ENCODE measurements at regions not wholly inside any gene's neighbourhood (a gene's known extent, or its start where the extent isn't known, plus 50 kb on each side); places are given as distances from the start of the nearest gene placed in this dataset.

GRCh38 chr20:60222497-60222896 lies 264.3 kb downstream of the CDH26 start:
- no peak for DNase-seq (ENCODE audit: low spot score in 2 of 2)
- intact Hi-C loops (cut with DNase I): no loop called here

GRCh38 chr20:60223174-60223573 lies 265.0 kb downstream of the CDH26 start:
- Histone ChIP-seq H3K4me1 (no peaks in the 10 kb centered on the region), H3K27me3 (no peaks in the 10 kb centered on the region), H3K9me3 (no peaks in the 10 kb centered on the region), H3K36me3 (no peaks in the 10 kb centered on the region), H3K4me3 (no peak overlapping the region), H3K27ac (no peak overlapping the region)
- intact Hi-C loops (cut with DNase I): no loop called here
- DNase-seq (ENCODE audit: low spot score in 2 of 2): no peak
- TF ChIP-seq, protein P1, sequence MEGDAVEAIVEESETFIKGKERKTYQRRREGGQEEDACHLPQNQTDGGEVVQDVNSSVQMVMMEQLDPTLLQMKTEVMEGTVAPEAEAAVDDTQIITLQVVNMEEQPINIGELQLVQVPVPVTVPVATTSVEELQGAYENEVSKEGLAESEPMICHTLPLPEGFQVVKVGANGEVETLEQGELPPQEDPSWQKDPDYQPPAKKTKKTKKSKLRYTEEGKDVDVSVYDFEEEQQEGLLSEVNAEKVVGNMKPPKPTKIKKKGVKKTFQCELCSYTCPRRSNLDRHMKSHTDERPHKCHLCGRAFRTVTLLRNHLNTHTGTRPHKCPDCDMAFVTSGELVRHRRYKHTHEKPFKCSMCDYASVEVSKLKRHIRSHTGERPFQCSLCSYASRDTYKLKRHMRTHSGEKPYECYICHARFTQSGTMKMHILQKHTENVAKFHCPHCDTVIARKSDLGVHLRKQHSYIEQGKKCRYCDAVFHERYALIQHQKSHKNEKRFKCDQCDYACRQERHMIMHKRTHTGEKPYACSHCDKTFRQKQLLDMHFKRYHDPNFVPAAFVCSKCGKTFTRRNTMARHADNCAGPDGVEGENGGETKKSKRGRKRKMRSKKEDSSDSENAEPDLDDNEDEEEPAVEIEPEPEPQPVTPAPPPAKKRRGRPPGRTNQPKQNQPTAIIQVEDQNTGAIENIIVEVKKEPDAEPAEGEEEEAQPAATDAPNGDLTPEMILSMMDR (IDR thresholded peaks at IDR 0.05): no peak

More at GRCh38 chr20:60222497-60222896, 264.3 kb downstream of the CDH26 start:
- TF ChIP-seq, protein P1 (IDR thresholded peaks at IDR 0.05): no peak
- H3K9me3 ChIP-seq: no peaks in the 10 kb centered on the region
- no peaks in the 10 kb centered on the region for H3K4me1 ChIP-seq
- no peaks in the 10 kb centered on the region for H3K27me3 ChIP-seq
- H3K4me3 ChIP-seq: no peak overlapping the region
- no peak overlapping the region for H3K27ac ChIP-seq
- H3K36me3 ChIP-seq: no peaks in the 10 kb centered on the region

DNA sequence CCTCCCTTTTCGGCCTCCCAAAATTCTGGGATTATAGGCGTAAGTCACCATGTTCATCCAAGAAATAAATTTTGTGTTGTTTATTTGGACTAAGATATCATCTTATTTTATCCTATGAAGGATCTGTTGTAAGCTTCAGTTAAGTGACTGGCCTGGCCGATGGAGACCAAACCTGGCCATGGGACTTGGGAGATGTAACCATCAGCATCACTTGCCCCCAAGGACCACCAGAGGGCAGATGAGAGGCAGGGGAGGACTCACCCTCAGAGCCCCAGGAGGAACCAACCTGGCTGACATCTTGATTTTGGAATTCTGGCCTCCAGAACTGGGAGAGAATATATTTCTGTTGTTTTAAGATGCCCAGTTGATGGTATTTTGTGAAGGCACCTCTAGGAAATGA lies 266.7 kb downstream of the CDH26 start:
- no peak for DNase-seq (ENCODE audit: low spot score in 2 of 2)

GRCh38 chr20:60228255-60228654 lies 270.0 kb downstream of the CDH26 start:
- H3K27me3 ChIP-seq: no peaks in the 10 kb centered on the region
- DNase-seq (ENCODE audit: low spot score in 2 of 2): no peak
- no peaks in the 10 kb centered on the region for H3K4me1 ChIP-seq
- no peaks in the 10 kb centered on the region for H3K9me3 ChIP-seq
- intact Hi-C loops (cut with DNase I): no loop called here
- TF ChIP-seq, protein P1 (IDR thresholded peaks at IDR 0.05): no peak
- H3K4me3 ChIP-seq: no peak overlapping the region
- H3K36me3 ChIP-seq: no peaks in the 10 kb centered on the region
- H3K27ac ChIP-seq: no peak overlapping the region

More for the DNA sequence above, 266.7 kb downstream of the CDH26 start:
- no peaks in the 10 kb centered on the region for H3K4me1 ChIP-seq
- no peaks in the 10 kb centered on the region for H3K36me3 ChIP-seq
- no peaks in the 10 kb centered on the region for H3K9me3 ChIP-seq
- H3K4me3 ChIP-seq: no peak overlapping the region
- no peak overlapping the region for H3K27ac ChIP-seq
- intact Hi-C loops (cut with DNase I): no loop called here
- TF ChIP-seq, protein P1 (IDR thresholded peaks at IDR 0.05): no peak
- no peaks in the 10 kb centered on the region for H3K27me3 ChIP-seq

DNA sequence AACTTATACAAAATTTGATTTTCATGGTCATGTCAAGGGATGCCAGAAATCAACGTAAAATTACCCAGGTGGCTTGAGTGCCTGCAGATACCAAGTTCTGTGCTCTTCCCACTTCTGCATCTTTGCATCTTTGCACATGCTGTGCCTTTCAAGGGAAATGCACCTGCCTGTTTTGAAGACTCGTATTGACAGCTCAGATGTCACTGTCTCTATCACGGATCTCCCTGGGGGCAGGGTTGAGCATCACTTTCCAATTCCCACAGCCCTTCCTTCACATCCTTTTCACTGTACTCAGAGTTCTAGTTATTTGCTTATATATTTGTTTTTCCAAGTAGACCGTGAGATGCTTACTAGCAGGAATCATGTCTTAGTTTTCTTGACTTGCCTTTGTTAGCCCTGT lies 274.2 kb downstream of the CDH26 start:
- TF ChIP-seq, protein P1 (IDR thresholded peaks at IDR 0.05): no peak
- Histone ChIP-seq H3K27ac (no peak overlapping the region), H3K4me1 (no peaks in the 10 kb centered on the region), H3K9me3 (no peaks in the 10 kb centered on the region), H3K27me3 (no peaks in the 10 kb centered on the region), H3K4me3 (no peak overlapping the region), H3K36me3 (no peaks in the 10 kb centered on the region)
- no peak for DNase-seq (ENCODE audit: low spot score in 2 of 2)
- intact Hi-C loops (cut with DNase I): no loop called here

DNA sequence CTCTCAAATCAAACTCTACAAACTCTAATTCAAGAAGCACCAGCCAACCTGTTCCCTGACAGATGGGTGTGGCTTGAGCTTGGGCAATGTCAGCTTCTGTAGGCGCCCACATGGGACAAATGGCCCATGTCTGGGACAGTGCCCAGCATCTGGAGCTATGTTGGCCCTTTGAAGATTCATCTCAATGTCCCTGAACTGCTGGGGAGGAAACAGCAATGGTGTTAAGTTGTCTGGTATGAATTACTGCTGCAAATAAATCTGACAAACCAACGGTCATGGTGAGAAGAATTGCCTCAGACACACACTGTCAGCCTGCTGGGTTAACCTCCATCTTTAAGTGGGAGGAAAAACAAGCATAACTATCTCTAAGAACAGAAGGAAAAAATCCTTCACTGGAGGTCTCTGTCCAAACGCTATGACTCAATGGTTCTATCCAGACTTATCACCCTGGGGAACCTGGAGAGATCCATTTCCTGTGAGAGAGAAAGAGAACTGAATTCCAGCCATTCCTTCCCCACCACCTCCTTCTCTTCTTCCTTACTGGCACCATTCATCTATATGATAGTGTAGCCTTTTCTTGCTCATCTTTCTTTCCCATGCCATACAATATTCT lies 274.9 kb downstream of the CDH26 start:
- H3K27ac ChIP-seq: no peak overlapping the region
- H3K4me1 ChIP-seq: no peaks in the 10 kb centered on the region
- no peaks in the 10 kb centered on the region for H3K27me3 ChIP-seq
- TF ChIP-seq, protein P1 (IDR thresholded peaks at IDR 0.05): no peak
- no peak overlapping the region for H3K4me3 ChIP-seq
- DNase-seq (ENCODE audit: low spot score in 2 of 2): no peak
- H3K9me3 ChIP-seq: no peaks in the 10 kb centered on the region
- intact Hi-C loops (cut with DNase I): no loop called here
- H3K36me3 ChIP-seq: no peaks in the 10 kb centered on the region

Measured in ascending aorta (tissue), 2 donors.